HUDEP-2 (cell line): ENCODE measurements at regions not wholly inside any gene's neighbourhood (a gene's known extent, or its start where the extent isn't known, plus 50 kb on each side); places are given as distances from the start of the nearest gene placed in this dataset.

Experiments used
- DNase-seq, 76 experiments: peaks; one replicate each; lab custom pipeline; 2025; ENCODE audit not compliant: unreplicated experiment in 76 of 76; lab: John Stamatoyannopoulos, UW

DNA sequence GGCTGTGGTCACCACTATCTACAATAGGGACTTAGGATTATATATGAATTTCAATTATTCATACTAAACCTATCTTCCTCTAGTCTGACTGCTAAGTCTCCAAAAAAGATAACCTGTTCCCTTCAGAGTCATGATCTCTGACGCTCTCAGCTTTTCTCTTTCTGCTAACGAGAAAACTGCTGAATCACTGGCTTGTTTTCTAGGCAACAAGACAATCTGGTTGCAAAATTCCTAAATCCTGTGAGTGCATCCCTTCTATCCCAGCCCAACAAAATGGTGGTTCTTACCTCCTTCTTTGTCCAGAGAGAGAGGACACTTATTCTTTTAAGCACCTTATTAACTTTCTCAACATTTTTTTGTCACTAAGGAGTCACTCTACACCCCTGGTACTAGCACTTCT, 312.3 kb upstream of the PKDCC start:
- no peak for DNase-seq

GRCh38 chr2:41736105-41736567, 311.7 kb upstream of the PKDCC start:
- DNase-seq, result peak in 7 of 76 experiments; percentile 1 to 30 (median 12)

GRCh38 chr2:41736586-41736985, 311.2 kb upstream of the PKDCC start:
- DNase-seq, result no peak

DNA sequence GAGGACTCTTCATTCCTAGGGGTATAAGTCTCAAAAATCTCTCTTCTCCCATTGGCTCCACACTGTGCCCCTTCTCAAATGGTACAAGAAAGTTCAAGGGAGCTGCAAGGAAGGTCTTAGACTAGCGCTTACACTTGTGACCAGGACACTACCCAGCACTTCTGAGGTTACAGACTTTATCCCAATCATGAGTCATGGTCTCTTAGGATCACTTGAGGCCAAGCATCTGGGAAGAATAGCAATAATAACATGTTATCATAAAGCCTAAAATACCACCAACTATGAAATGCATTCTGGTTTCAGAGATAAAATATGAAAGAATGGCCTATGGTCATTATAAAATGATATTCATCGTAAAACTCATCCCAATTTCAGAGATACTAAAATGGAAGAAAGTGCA, 309.9 kb upstream of the PKDCC start:
- no peak for DNase-seq

- no peak for DNase-seq
These were observed 305.7 kb upstream of the PKDCC start for GRCh38 chr2:41741951-41742595.

DNA sequence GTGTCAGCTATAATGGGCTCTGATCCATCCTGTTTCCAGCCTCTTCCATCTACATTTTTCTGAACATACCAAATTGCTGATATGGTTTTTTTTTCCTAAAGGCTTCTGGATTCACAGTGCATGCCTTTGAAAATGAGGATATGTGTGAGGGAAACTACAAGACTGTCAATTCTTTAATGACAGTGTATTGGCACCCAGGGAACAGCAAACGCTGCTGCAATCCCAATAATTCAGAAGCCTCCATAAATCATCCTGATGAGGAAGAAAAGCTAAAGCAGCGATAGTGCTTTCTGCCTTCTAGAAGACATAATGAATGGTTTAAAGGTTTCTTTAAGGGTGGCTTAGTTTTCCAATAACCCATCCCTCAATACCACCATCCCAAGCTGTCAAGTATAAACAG, 304.5 kb upstream of the PKDCC start:
- no peak for DNase-seq

DNA sequence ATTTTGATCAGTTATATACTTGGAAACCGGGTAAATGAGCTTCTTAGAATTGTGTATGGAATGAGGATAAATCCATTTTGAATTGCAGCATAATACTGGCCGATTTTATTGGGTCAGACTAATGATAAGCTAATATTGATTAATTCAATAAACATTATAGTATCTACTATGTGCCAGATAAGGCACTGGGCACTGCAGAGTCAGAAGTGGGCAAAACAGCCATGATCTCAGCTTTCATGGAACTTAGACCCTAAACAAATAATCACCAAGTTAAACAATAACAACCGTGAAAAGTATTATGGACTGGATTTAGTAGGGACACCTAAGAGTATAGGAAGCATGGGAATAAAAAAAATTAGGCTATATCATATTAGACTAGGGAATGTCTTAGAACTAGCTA, 297.0 kb upstream of the PKDCC start:
- no peak for DNase-seq

DNA sequence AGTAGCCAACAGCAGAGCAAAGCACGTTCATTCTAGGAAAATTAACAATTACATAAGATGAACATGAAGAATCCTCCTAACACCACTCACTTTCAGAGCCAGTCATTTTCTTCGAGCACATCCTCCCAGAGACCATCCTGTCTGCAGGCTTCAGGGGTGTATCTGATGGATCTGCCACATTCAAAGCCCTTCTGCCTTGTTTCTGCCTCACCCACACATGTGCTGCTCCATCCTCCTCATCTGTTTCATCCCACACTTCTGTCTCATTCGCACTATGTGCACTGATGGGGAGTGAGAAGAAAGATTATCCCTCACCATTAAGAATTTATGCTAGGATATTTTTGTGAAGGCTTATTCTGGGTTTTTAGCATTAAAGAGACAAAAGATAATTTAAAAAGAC, 287.9 kb upstream of the PKDCC start:
- no peak for DNase-seq

DNA sequence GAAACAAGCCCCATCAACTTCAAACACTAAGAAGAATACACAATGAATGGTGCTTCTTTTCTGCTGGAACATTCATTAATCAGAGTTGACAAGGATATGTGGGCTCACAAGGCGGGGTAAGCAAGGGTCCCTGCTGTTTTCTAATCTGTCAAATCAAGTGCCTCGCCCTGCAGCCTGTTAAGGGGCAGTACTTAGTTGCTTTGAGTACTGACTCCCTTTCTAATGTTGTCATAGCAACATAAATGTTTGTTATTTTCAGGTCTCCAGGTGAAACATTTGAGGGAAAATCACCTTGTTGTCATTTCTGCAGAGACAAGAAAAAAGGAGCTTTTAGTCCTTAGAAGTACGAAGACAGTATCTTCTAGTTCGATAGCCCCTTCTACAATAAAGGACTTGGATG, 284.7 kb upstream of the PKDCC start:
- DNase-seq, result no peak

- no peak for DNase-seq
These were observed 283.7 kb upstream of the PKDCC start for GRCh38 chr2:41764131-41764530.

DNA sequence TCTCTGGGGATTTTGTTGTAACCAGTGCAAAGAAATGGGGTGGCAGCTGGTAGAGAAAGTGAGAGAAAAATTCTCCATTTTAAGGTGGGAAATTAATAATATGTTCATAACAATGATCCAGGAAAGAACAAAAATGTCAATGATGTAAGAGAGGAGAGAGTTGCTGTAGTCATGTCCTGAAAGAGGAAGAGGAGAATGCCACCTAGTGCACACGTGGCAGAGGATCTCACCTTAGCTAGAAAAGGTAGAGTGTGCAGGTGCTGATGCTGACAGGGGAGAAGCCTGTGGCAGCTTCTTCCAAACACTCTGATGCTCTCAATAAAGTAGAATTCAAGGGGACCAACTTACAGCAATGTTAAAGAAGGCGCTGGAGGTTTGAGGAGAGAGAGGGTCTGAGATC, 282.9 kb upstream of the PKDCC start:
- no peak for DNase-seq

DNA sequence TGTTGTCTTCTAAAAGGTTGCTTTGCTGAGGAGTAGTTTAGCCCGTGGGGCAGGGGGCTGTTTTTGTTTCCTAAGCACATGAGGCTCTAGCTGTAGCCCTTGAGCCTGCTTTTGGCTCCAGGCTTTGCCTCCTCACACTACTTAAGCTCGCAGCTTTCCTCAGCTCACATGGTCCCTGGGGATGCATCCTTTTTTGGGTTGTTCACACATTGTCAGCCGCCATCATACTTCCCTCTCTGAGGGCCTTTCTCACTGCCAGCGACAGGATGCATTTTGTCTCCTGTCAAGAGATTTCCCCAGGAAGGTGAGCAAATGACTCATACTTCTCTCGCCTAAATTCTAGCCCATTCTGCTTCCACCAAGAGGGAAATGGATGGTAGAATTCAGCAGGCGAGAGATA, 279.5 kb upstream of the PKDCC start:
- no peak for DNase-seq

DNA sequence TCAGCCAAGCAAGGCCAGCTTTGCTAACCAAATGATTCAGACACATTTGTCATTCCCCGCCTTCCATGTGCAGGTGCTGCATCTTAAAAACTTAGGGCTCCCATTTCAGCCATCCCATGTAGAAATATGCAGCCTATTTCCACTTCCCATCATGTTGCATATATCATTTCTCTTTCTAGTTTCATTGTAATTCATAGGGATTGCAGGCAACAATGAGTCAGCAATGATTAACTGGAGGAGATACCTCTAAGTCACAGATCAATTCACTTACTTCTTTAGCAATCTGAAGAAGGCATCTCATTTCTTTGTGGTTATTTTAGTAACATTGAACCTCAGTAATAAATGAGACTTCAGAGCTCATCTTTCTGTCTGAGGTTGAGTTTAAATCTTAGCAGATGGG, 276.1 kb upstream of the PKDCC start:
- no peak for DNase-seq

GRCh38 chr2:41772697-41773096, 275.1 kb upstream of the PKDCC start:
- no peak for DNase-seq

- DNase-seq, result no peak
These were observed 273.7 kb upstream of the PKDCC start for GRCh38 chr2:41774011-41774605.

DNA sequence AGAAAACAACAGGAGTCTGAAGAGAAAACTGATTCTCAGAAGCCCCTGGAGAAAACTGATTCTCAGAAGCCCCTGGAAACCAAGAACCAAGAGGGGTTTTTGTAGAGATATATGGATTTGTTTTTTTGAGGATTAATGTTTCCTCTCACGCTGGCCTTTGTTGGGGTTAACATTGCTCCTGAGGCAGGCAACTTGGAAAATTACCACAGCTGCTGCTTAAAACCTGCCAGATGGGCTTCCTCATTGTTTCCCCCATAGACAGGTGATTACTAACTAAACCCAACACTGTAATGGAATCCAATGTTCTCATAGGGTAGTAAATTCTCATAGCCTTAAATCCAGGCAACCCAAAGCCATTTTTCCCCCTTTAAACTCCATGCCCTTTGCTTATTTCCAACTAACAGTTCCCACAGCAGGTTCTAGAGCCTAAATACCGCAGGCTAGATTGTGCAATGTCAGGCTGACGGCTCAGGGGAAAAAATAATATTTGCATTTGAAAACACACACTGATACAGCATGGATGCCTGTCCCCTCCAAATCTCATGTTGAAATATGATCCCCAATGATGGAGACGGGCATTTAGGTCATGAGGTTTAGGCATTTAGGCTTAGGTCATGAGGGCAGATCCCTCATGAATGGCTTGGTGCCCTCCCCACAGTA, 272.3 kb upstream of the PKDCC start:
- no peak for DNase-seq

DNA sequence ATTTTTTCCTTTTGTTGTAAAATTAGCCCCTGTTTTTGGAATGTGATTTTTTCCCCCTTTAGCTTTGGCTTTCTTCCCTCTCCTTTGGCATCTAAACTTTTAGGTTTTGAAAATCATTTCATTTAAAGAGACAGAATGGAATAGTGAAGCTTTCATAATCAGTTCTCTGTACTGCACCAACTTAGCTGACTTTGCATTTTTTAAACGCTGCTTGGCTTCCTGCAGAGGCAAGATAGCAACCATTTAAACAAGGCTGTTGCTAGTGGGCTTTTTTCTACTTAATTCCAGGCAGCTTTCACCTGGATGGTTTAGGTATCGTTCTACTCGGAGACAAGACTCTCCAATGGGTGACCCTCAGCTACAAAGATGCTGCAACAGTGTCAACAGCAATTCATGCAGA, 267.9 kb upstream of the PKDCC start:
- DNase-seq, result no peak

- peak in 15 of 76 experiments; percentile 1 to 25 (median 5) for DNase-seq
These were observed 265.3 kb upstream of the PKDCC start for GRCh38 chr2:41782306-41783158.

GRCh38 chr2:41784496-41784895, 263.3 kb upstream of the PKDCC start:
- no peak for DNase-seq

GRCh38 chr2:41785251-41786022, 262.4 kb upstream of the PKDCC start:
- DNase-seq, result no peak
